CD4-positive, alpha-beta T cell treated with Interleukin-17A for 1 hour (primary cell): ENCODE measurements at regions not wholly inside any gene's neighbourhood (a gene's known extent, or its start where the extent isn't known, plus 50 kb on each side); places are given as distances from the start of the nearest gene placed in this dataset.
"Not testable (repeated sequence)": the region's sequence is repeated elsewhere in the genome, so short reads cannot be mapped to it uniquely, and the experiment has no call there.

Experiments used
- DNase-seq: peaks from one replicate; pipeline ENCODE4 v3.0.0-alpha.2; 2020

- not testable (repeated sequence) for DNase-seq
Measured at GRCh38 chr2:139538332-139539020, 758.3 kb upstream of the NXPH2 start.

- no peak for DNase-seq
Measured at GRCh38 chr2:139529080-139529479, 748.9 kb upstream of the NXPH2 start.

- no peak for DNase-seq
Measured at GRCh38 chr2:139526781-139527180, 746.6 kb upstream of the NXPH2 start.

DNA sequence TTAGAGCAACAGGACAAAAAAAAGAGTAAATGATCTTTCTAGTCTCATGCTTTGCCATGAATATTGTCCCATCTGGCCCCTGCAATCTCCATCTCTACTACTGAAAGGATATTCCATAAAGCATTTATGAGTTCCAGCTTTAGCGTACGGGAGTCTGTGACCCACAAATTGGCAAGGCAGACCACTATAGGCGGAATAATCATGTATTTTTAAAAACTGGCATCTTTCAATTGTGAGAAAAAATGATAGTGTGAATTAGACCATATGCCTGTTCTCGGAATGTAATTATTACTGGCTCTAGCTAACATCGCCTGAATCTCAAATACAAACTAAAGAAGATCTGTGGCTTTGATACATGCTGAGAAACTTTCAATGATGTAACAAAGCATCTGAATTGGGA, 738.1 kb upstream of the NXPH2 start:
- DNase-seq = no peak

- DNase-seq = no peak
Measured at GRCh38 chr2:139514951-139515350, 734.8 kb upstream of the NXPH2 start.

DNA sequence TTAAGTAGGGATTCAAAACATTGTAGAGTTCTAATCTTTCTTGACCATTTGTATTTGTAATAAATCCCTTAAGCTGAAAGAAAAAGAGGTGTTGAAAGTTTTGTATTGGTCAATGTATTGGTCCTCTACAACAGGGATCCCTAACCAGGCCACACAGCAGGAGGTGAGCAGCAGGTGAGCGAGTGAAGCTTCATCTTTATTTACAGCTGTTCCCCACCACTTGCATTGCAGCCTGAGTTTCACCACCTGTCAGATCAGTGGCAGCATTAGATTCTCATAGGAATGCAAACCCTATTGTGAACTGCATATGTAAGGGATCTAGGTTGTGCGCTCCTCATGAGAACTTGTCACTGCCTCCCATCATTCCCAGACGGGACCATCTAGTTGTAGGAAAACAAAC, 715.7 kb upstream of the NXPH2 start:
- no peak for DNase-seq

GRCh38 chr2:139492131-139492680, 712.0 kb upstream of the NXPH2 start:
- DNase-seq = no peak

- no peak for DNase-seq
Measured at GRCh38 chr2:139480161-139480650, 700.0 kb upstream of the NXPH2 start.

GRCh38 chr2:139478165-139478914, 698.1 kb upstream of the NXPH2 start:
- no peak for DNase-seq

DNA sequence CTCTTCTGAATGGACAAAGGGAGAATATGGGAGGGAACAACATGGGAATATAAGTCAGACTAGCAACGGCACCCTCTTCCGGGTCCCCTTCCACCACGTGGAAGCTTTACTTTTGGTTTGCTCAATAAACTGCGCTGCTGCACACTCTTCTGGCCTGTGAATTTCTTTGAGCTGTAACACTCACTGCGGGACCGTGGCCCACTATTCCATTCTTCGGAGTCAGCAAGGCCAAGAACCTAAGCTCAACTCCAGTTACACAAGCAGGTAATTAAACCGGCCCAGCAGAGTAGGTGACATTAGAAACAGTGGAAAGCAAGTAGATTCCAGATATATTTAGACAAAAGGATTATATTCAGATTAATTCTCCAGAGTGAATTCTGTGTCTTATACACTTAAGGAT, 697.4 kb upstream of the NXPH2 start:
- DNase-seq = no peak

GRCh38 chr2:139469985-139470384, 689.8 kb upstream of the NXPH2 start:
- no peak for DNase-seq

GRCh38 chr2:139465789-139466188, 685.6 kb upstream of the NXPH2 start:
- DNase-seq = no peak

DNA sequence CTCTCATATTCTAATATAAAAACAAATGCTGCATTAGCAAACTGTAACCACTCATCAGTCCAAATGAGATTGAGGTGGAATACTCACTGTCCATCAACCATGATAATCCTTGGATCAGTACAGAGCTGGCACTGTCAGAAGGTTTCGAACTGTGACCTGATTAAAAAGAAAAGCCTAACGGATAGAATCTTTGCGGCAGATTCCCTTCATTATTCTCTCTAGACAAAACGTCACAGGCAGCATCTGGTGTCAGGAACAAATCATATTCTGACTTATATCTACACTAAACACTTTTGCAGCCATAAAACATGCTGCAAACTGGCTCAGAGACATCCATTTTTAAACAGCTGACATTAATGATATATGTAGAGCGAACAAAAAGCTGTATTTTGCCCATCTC, 677.7 kb upstream of the NXPH2 start:
- DNase-seq = no peak

GRCh38 chr2:139454251-139454650, 674.1 kb upstream of the NXPH2 start:
- DNase-seq = no peak

DNA sequence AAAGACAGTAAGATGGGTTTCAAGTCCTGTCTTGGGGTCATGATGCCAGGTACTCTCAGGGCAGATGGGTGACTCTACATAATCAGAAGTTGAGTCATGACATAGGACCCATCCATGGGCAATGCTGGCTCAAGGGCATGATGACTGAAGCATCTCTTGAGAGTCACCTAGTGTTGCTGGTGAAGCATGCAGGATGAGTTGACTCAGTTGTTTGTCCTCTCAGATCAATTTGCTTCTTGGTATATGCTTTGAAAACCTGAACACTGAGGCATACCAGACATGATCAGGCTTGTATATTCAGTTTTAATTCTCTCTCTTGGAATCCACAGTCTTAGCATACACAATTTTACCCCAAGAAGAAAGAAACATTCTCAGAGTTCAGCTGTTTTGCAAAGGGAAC, 658.9 kb upstream of the NXPH2 start:
- DNase-seq = no peak

- DNase-seq = no peak
Measured at GRCh38 chr2:139438478-139438877, 658.3 kb upstream of the NXPH2 start.

DNA sequence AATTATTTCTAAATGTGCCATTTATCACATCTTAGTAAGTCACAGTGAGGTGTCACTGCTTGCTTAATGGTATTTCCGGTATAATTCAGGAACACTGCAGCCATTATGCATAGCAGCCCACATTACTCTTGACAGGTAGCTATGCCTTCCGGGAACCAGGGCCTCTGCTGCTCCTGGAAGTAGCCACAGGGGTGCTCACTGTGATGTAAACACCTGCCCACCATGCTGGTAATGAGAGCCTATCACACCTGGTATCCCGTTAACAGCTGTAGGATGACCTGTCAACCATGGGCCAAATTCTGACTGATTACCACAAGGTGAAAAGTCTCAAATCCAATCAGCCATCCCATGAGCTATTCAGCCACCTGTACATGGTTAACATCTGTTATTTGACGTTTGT, 647.0 kb upstream of the NXPH2 start:
- DNase-seq = no peak

DNA sequence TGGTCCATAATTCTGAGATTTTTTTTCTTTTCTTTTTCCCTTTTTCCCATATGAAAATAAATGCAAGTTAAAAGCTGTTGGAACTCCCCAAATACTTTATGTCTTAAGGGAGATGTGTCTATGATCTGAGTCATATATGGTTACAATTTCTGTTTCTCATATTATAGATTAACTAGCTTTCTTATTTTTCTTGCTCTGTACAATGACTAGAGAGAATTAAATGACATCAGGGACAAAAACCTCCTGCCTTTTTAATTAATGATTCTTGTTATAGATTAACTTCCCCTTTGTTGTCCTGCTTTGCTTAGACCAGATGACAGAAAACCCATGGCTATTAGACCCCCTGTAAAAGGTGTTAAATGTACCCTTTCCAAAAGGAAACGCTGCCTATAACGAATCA, 643.9 kb upstream of the NXPH2 start:
- no peak for DNase-seq

- no peak for DNase-seq
Measured at GRCh38 chr2:139411236-139411635, 631.0 kb upstream of the NXPH2 start.

DNA sequence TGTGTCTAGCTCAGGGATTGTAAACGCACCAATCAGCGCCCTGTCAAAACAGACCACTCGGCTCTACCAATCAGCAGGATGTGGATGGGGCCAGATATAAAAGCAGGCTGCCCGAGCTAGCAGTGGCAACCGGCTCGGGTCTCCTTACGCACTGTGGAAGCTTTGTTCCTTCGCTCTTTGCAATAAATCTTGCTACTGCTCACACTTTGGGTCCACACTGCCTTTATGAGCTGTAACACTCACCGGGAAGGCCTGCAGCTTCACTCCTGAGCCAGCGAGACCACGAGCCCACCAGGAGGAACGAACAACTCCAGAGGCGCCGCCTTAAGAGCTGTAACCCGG, 630.6 kb upstream of the NXPH2 start:
- not testable (repeated sequence) for DNase-seq

GRCh38 chr2:139410147-139410832, 630.1 kb upstream of the NXPH2 start:
- DNase-seq = not testable (repeated sequence)

- DNase-seq = no peak
Measured at GRCh38 chr2:139409212-139409611, 629.0 kb upstream of the NXPH2 start.

DNA sequence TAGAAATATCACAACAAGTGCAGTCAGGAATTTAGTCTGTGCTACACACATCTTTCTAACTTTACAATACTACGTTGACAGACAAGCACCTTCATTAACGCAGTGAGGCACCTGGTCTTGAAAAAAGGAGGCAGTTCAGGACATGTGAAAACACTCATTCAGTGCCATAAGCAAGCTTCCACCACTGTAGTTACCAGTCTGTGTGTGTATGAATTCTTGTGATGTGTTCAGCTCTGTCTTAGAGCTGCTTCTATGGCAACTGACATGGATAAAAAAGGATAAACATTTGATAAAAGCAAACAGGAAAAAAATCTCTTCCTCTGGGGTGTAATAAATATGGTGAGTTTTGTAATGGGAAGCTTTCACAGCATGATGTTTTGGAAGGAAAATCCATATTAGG, 623.8 kb upstream of the NXPH2 start:
- no peak for DNase-seq

DNA sequence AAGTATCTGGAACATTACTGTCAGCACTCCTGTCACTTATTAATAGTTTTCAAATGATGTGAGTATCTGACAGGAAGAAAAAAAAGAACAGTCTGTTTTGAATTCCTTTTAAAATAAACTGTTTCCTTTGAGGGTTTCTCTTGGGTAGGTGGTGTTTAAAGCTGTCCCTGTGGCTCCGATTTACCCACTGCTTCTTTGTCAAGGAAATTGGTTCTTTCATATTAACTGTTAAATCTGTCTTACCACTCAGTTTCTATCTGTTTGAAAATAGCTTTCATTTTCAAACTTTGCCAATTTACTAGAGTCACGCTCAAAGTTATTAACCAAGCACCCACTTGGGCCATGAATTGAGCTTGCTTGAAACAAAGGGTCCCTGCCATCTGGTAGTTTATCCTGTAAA, 614.6 kb upstream of the NXPH2 start:
- DNase-seq = no peak
